ENCODE measurements at regions not wholly inside any gene's neighbourhood (a gene's known extent, or its start where the extent isn't known, plus 50 kb on each side); places are given as distances from the start of the nearest gene placed in this dataset.

GRCh38 chr13:108026680-108027410 is 188.5 kb downstream of the LIG4 start:
- Histone ChIP-seq H2AFZ (ENCODE audit: low read length) (no peak overlapping the region), H3K79me2 (ENCODE audit: low read length) (no peaks in the 10 kb centered on the region), H3K36me3 (ENCODE audit: low read depth, low read length) (no peaks in the 10 kb centered on the region), H3F3A (ENCODE audit: low read length, unreplicated experiment) (no peaks in the 10 kb centered on the region), H3K9me3 (ENCODE audit: low read length) (no peaks in the 10 kb centered on the region), H3K4me3 (ENCODE audit: low read length) (no peak overlapping the region), H4K20me1 (ENCODE audit: low read length) (no peaks in the 10 kb centered on the region), H3K4me2 (ENCODE audit: low read length) (no peak overlapping the region), H3K9ac (ENCODE audit: low read length) (no peak overlapping the region), H3K9me2 (replicated peaks; ENCODE audit: low read length) (no peaks in the 10 kb centered on the region), H3K27ac (ENCODE audit: low read length) (no peak overlapping the region), H3K27me3 (ENCODE audit: low read length) (no peaks in the 10 kb centered on the region), H3K4me1 (ENCODE audit: insufficient read depth, low read length) (no peaks in the 10 kb centered on the region)
- POLR2A ChIA-PET (ENCODE audit: unreplicated experiment): no interaction called here
- CTCF ChIA-PET: no interaction called here
- TF ChIP-seq CTCF (conservative IDR thresholded peaks at IDR 0.05; ENCODE audit: low read depth, low read length) (no peak), EZH2phosphoT487 (IDR thresholded peaks at IDR 0.05; ENCODE audit: borderline replicate concordance, low read length) (no peak), EZH2 (IDR thresholded peaks at IDR 0.05; ENCODE audit: low read length, unreplicated experiment) (no peak)
- intact Hi-C loops (cut with micrococcal nuclease): no loop called here
- BruUV-seq (replicated peaks): no TSS peak
- DNase-seq (no peak), ATAC-seq (no peak)

- Histone ChIP-seq H3K4me3 (ENCODE audit: low read length) (no peak overlapping the region), H3K4me2 (ENCODE audit: low read length) (no peak overlapping the region), H3K9ac (ENCODE audit: low read length) (no peak overlapping the region), H3K36me3 (ENCODE audit: low read depth, low read length) (no peaks in the 10 kb centered on the region), H3K79me2 (ENCODE audit: low read length) (no peaks in the 10 kb centered on the region), H3K27me3 (ENCODE audit: low read length) (no peaks in the 10 kb centered on the region), H2AFZ (ENCODE audit: low read length) (no peak overlapping the region), H3K4me1 (ENCODE audit: insufficient read depth, low read length) (no peaks in the 10 kb centered on the region), H3F3A (ENCODE audit: low read length, unreplicated experiment) (no peaks in the 10 kb centered on the region), H3K27ac (ENCODE audit: low read length) (no peak overlapping the region), H4K20me1 (ENCODE audit: low read length) (no peaks in the 10 kb centered on the region), H3K9me2 (replicated peaks; ENCODE audit: low read length) (no peaks in the 10 kb centered on the region), H3K9me3 (ENCODE audit: low read length) (peaks cover 9% of the 10 kb centered on the region; the same call in 1 of the 2 replicates)
- ATAC-seq: no peak
- ChIA-PET CTCF (no interaction called here), POLR2A (ENCODE audit: unreplicated experiment) (no interaction called here)
- DNase-seq: peak; percentile 57
- intact Hi-C loops (cut with micrococcal nuclease): no loop called here
- BruUV-seq (replicated peaks): no TSS peak
- TF ChIP-seq EZH2 (IDR thresholded peaks at IDR 0.05; ENCODE audit: low read length, unreplicated experiment) (no peak), CTCF (conservative IDR thresholded peaks at IDR 0.05; ENCODE audit: low read depth, low read length) (no peak), EZH2phosphoT487 (IDR thresholded peaks at IDR 0.05; ENCODE audit: borderline replicate concordance, low read length) (no peak)
Measured at GRCh38 chr13:108020027-108020426, 195.3 kb downstream of the LIG4 start.

- Histone ChIP-seq H3F3A (ENCODE audit: low read length, unreplicated experiment) (no peaks in the 10 kb centered on the region), H3K9ac (ENCODE audit: low read length) (no peak overlapping the region), H3K4me3 (ENCODE audit: low read length) (no peak overlapping the region), H2AFZ (ENCODE audit: low read length) (no peak overlapping the region), H4K20me1 (ENCODE audit: low read length) (no peaks in the 10 kb centered on the region), H3K27me3 (ENCODE audit: low read length) (no peaks in the 10 kb centered on the region), H3K79me2 (ENCODE audit: low read length) (no peaks in the 10 kb centered on the region), H3K27ac (ENCODE audit: low read length) (no peak overlapping the region), H3K9me3 (ENCODE audit: low read length) (peaks cover 9% of the 10 kb centered on the region; the same call in 1 of the 2 replicates), H3K4me1 (ENCODE audit: insufficient read depth, low read length) (no peaks in the 10 kb centered on the region), H3K4me2 (ENCODE audit: low read length) (no peak overlapping the region), H3K36me3 (ENCODE audit: low read depth, low read length) (no peaks in the 10 kb centered on the region), H3K9me2 (replicated peaks; ENCODE audit: low read length) (no peaks in the 10 kb centered on the region)
- no peak for ATAC-seq
- no peak for DNase-seq
- no TSS peak for BruUV-seq (replicated peaks)
- ChIA-PET POLR2A (ENCODE audit: unreplicated experiment) (no interaction called here), CTCF (no interaction called here)
- intact Hi-C loops (cut with micrococcal nuclease): no loop called here
- TF ChIP-seq EZH2phosphoT487 (IDR thresholded peaks at IDR 0.05; ENCODE audit: borderline replicate concordance, low read length) (no peak), CTCF (conservative IDR thresholded peaks at IDR 0.05; ENCODE audit: low read depth, low read length) (no peak), EZH2 (IDR thresholded peaks at IDR 0.05; ENCODE audit: low read length, unreplicated experiment) (no peak)
Measured at GRCh38 chr13:108018371-108018870, 196.9 kb downstream of the LIG4 start.

Measured in PC-3 (cell line).